ENCODE measurements at regions not wholly inside any gene's neighbourhood (a gene's known extent, or its start where the extent isn't known, plus 50 kb on each side); places are given as distances from the start of the nearest gene placed in this dataset.

GRCh38 chr12:115004470-115005146 is 320.6 kb upstream of the TBX3 start (continued):
- no peak for TF ChIP-seq FOXM1 (IDR thresholded peaks at IDR 0.05; ENCODE audit: low read depth)
- no peak for TF ChIP-seq GATA2 (CRISPR knock-in tag; IDR thresholded peaks at IDR 0.05)
- TF ChIP-seq, protein P1, sequence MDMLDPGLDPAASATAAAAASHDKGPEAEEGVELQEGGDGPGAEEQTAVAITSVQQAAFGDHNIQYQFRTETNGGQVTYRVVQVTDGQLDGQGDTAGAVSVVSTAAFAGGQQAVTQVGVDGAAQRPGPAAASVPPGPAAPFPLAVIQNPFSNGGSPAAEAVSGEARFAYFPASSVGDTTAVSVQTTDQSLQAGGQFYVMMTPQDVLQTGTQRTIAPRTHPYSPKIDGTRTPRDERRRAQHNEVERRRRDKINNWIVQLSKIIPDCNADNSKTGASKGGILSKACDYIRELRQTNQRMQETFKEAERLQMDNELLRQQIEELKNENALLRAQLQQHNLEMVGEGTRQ (IDR thresholded peaks at IDR 0.05; ENCODE audit: borderline replicate concordance, low read depth, low read length): no peak
- TF ChIP-seq TAF1 (IDR thresholded peaks at IDR 0.05; ENCODE audit: borderline replicate concordance, low read depth, low read length): no peak
- no peak for TF ChIP-seq RXRA (IDR thresholded peaks at IDR 0.05; ENCODE audit: borderline replicate concordance, low read depth)
- no peak for TF ChIP-seq ELF1 (IDR thresholded peaks at IDR 0.05)
- no peak for TF ChIP-seq TCF12 (IDR thresholded peaks at IDR 0.05)
- no peak for TF ChIP-seq NRF1 (IDR thresholded peaks at IDR 0.05; ENCODE audit: low read depth, low read length)
- no peak for TF ChIP-seq PBX3 (IDR thresholded peaks at IDR 0.05)

- Histone ChIP-seq H3K4me3 (ENCODE audit: low read depth in 2 of 2, low read length in 1 of 2) (no peak overlapping the region), H4K20me1 (ENCODE audit: insufficient read depth) (no peaks in the 10 kb centered on the region), H3K4me1 (ENCODE audit: control insufficient read depth in 1 of 2, insufficient read depth in 2 of 2, low read depth in 1 of 2, low read length in 1 of 2) (peaks cover 0 to 18% of the 10 kb centered on the region in 2 experiments; a peak in 2 of 4 replicates), H3K9me2 (no peaks in the 10 kb centered on the region), H2AFZ (ENCODE audit: low read depth) (no peak overlapping the region), H3K9me3 (no peaks in the 10 kb centered on the region), H3K36me3 (replicated peaks in 1 of 2; ENCODE audit: control insufficient read depth in 1 of 2, insufficient read depth in 2 of 2, low read length in 1 of 2) (no peaks in the 10 kb centered on the region), H3F3A (replicated peaks; ENCODE audit: insufficient read depth) (no peaks in the 10 kb centered on the region), H3K79me2 (ENCODE audit: insufficient read depth) (no peaks in the 10 kb centered on the region), H3K9ac (no peak overlapping the region), H3K27ac (ENCODE audit: low read depth in 2 of 2, low read length in 1 of 2) (peak overlapping the region in 1 of 2 experiments; percentile 94; a peak in 2 of 4 replicates), H3K27me3 (ENCODE audit: insufficient read depth) (no peaks in the 10 kb centered on the region), H3K4me2 (no peak overlapping the region)
- peak; percentile 70 for DNase-seq
- ChIA-PET POLR2A (interaction anchor here (1.3 kb wide), 2 partner anchors 10 to 318 kb away, joined by 4 to 6 read pairs; partner anchors contain the start of gene TBX3), CTCF (interaction anchor here (0.8 to 1.4 kb wide), 4 partner anchors 11 to 567 kb away, joined by 3 to 7 read pairs (median 4); partner anchors contain the start of gene TBX3)
- 40% methylated on average over 11 of the region's 11 CpGs for WGBS (ENCODE audit: low lambda C conversion rate)
- TF ChIP-seq EZH2phosphoT487 (IDR thresholded peaks at IDR 0.05; ENCODE audit: borderline replicate concordance, low read depth): no peak
- TF ChIP-seq, protein P2, sequence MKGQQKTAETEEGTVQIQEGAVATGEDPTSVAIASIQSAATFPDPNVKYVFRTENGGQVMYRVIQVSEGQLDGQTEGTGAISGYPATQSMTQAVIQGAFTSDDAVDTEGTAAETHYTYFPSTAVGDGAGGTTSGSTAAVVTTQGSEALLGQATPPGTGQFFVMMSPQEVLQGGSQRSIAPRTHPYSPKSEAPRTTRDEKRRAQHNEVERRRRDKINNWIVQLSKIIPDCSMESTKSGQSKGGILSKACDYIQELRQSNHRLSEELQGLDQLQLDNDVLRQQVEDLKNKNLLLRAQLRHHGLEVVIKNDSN (IDR thresholded peaks at IDR 0.05; ENCODE audit: borderline replicate concordance, low read depth): no peak
- TF ChIP-seq IRF3 (IDR thresholded peaks at IDR 0.05; ENCODE audit: low read depth, low read length): no peak
- no peak for TF ChIP-seq MEF2A (IDR thresholded peaks at IDR 0.05; ENCODE audit: borderline replicate concordance, low read depth)
- TF ChIP-seq, protein P3, sequence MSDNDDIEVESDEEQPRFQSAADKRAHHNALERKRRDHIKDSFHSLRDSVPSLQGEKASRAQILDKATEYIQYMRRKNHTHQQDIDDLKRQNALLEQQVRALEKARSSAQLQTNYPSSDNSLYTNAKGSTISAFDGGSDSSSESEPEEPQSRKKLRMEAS (IDR thresholded peaks at IDR 0.05; ENCODE audit: low read depth): no peak
- TF ChIP-seq JUND (IDR thresholded peaks at IDR 0.05): no peak
- no peak for TF ChIP-seq NRF1 (IDR thresholded peaks at IDR 0.05; ENCODE audit: low read depth, low read length)
- peak; percentile 44 for TF ChIP-seq GABPA (IDR thresholded peaks at IDR 0.05; ENCODE audit: low read depth)
- TF ChIP-seq YY1 (IDR thresholded peaks at IDR 0.05; ENCODE audit: low read depth): no peak
- TF ChIP-seq GATA2 (CRISPR knock-in tag; IDR thresholded peaks at IDR 0.05): peak; percentile 55; the same call in 1 of the 2 replicates
- TF ChIP-seq FOXM1 (IDR thresholded peaks at IDR 0.05; ENCODE audit: low read depth): no peak
- TF ChIP-seq SMC3 (IDR thresholded peaks at IDR 0.05; ENCODE audit: low read depth, low read length): no peak
- TF ChIP-seq SIN3A (IDR thresholded peaks at IDR 0.05; ENCODE audit: borderline replicate concordance, low read depth, low read length): no peak
- TF ChIP-seq TCF12 (IDR thresholded peaks at IDR 0.05): peak; percentile 51; the same call in 1 of the 2 replicates
- TF ChIP-seq ZBTB33 (IDR thresholded peaks at IDR 0.05; ENCODE audit: borderline replicate concordance, low read depth): no peak
- TF ChIP-seq MXI1 (IDR thresholded peaks at IDR 0.05; ENCODE audit: low read depth, low read length): peak; percentile 79
- peak; percentile 97 for TF ChIP-seq FOXJ3 (CRISPR knock-in tag; IDR thresholded peaks at IDR 0.05)
- TF ChIP-seq RCOR1 (IDR thresholded peaks at IDR 0.05; ENCODE audit: low read length): peak; percentile 88
- TF ChIP-seq EP300 (IDR thresholded peaks at IDR 0.05; ENCODE audit: borderline replicate concordance in 1 of 2, low read depth in 1 of 2, low read length in 1 of 2): peak; percentile 55 to 97; a peak in 3 of 4 replicates
- no peak for TF ChIP-seq TAF1 (IDR thresholded peaks at IDR 0.05; ENCODE audit: borderline replicate concordance, low read depth, low read length)
- TF ChIP-seq, protein P1 (IDR thresholded peaks at IDR 0.05; ENCODE audit: borderline replicate concordance, low read depth, low read length): no peak
Measured at GRCh38 chr12:115002434-115002833, 318.5 kb upstream of the TBX3 start.

Measured in SK-N-SH (cell line).